MM.1S (cell line): ENCODE measurements at regions not wholly inside any gene's neighbourhood (a gene's known extent, or its start where the extent isn't known, plus 50 kb on each side); places are given as distances from the start of the nearest gene placed in this dataset.

ENCODE experiments used
- CTCF ChIP-seq: fragments of 300-600 bp; sonication (generic); IDR thresholded peaks from 2 replicates; pipeline ENCODE4 v1.5.1; 2016; ENCODE audit warnings: antibody characterized with exemption, low read length, mixed read lengths
- EZH2 ChIP-seq: fragments of 300-600 bp; sonication (generic); optimal IDR thresholded peaks from 2 replicates; pipeline ENCODE3; 2017; ENCODE audit warnings: low read depth, mild to moderate bottlenecking, antibody characterized with exemption, low read length, mixed read lengths

GRCh38 chr17:77889866-77890760 is 68.4 kb upstream of the TNRC6C start:
- TF ChIP-seq CTCF (peak; percentile 15; the same call in 1 of the 2 replicates), EZH2 (no peak)
